HG03280 (cell line): ENCODE measurements at regions not wholly inside any gene's neighbourhood (a gene's known extent, or its start where the extent isn't known, plus 50 kb on each side); places are given as distances from the start of the nearest gene placed in this dataset.

Source experiments
- ATAC-seq: cut with Tn5 transposase; IDR thresholded peaks from one replicate; pipeline ENCODE4 v1.9.1; 2021; ENCODE audit warnings: mild to moderate bottlenecking, moderate library complexity; ENCODE audit not compliant: unreplicated experiment

- ATAC-seq, result no peak
Observed at GRCh38 chr7:109121599-109122300, 552.1 kb downstream of the DNAJB9 start.

- no peak for ATAC-seq
Observed at GRCh38 chr7:109125001-109125400, 555.3 kb downstream of the DNAJB9 start.

GRCh38 chr7:109126404-109127050, 556.9 kb downstream of the DNAJB9 start:
- ATAC-seq, result no peak

GRCh38 chr7:109127145-109127544, 557.5 kb downstream of the DNAJB9 start:
- no peak for ATAC-seq

GRCh38 chr7:109131141-109131540, 561.5 kb downstream of the DNAJB9 start:
- no peak for ATAC-seq

GRCh38 chr7:109136893-109137292, 567.2 kb downstream of the DNAJB9 start:
- no peak for ATAC-seq

GRCh38 chr7:109154748-109155147, 585.1 kb downstream of the DNAJB9 start:
- no peak for ATAC-seq

- no peak for ATAC-seq
Observed at GRCh38 chr7:109158246-109158645, 588.6 kb downstream of the DNAJB9 start.

- ATAC-seq, result no peak
Observed at GRCh38 chr7:109176661-109177060, 607.0 kb downstream of the DNAJB9 start.

GRCh38 chr7:109178342-109178741, 608.7 kb downstream of the DNAJB9 start:
- ATAC-seq, result no peak

GRCh38 chr7:109179601-109180000, 609.9 kb downstream of the DNAJB9 start:
- ATAC-seq, result no peak

- no peak for ATAC-seq
Observed at GRCh38 chr7:109190766-109191398, 621.2 kb downstream of the DNAJB9 start.

GRCh38 chr7:109206196-109206595, 636.5 kb downstream of the DNAJB9 start:
- no peak for ATAC-seq

GRCh38 chr7:109213081-109213480, 643.4 kb downstream of the DNAJB9 start:
- no peak for ATAC-seq

- ATAC-seq, result no peak
Observed at GRCh38 chr7:109215341-109215740, 645.7 kb downstream of the DNAJB9 start.

GRCh38 chr7:109224100-109224499, 654.4 kb downstream of the DNAJB9 start:
- no peak for ATAC-seq

- no peak for ATAC-seq
Observed at GRCh38 chr7:109226699-109227098, 657.0 kb downstream of the DNAJB9 start.

GRCh38 chr7:109235316-109235715, 665.6 kb downstream of the DNAJB9 start:
- no peak for ATAC-seq

- ATAC-seq, result no peak
Observed at GRCh38 chr7:109246330-109247077, 676.8 kb downstream of the DNAJB9 start.

GRCh38 chr7:109256762-109257560, 687.3 kb downstream of the DNAJB9 start:
- no peak for ATAC-seq

- no peak for ATAC-seq
Observed at GRCh38 chr7:109259151-109259550, 689.5 kb downstream of the DNAJB9 start.
